ENCODE measurements at regions not wholly inside any gene's neighbourhood (a gene's known extent, or its start where the extent isn't known, plus 50 kb on each side); places are given as distances from the start of the nearest gene placed in this dataset.

GRCh38 chr5:117809251-117809650, 1179.1 kb downstream of the DTWD2 start:
- H2AFZ ChIP-seq (ENCODE audit: control insufficient read depth, low read length) = no peak overlapping the region

GRCh38 chr5:117805058-117805457, 1183.3 kb downstream of the DTWD2 start:
- no peaks in the 10 kb centered on the region for H3K27me3 ChIP-seq (ENCODE audit: control insufficient read depth, extremely low read depth, insufficient read depth, low read length)
- H3K4me1 ChIP-seq (ENCODE audit: control insufficient read depth, extremely low read depth, insufficient read depth, low read length) = no peaks in the 10 kb centered on the region
- dilution Hi-C loops (cut with MboI; ENCODE audit: extremely low pct_ligation_motif_present, low sequenced_read_pairs) = no loop called here
- H3K27ac ChIP-seq (ENCODE audit: control insufficient read depth, insufficient read depth, low read length) = no peak overlapping the region
- FAIRE-seq (no peak), DNase-seq (ENCODE audit: low read depth, low spot score) (no peak)
- no peak for TF ChIP-seq CTCF (optimal IDR thresholded peaks at IDR 0.05 in 1 of 3, IDR thresholded peaks at IDR 0.05 in 1 of 3, conservative IDR thresholded peaks at IDR 0.05 in 1 of 3; ENCODE audit: extremely low read depth in 1 of 3, insufficient read depth in 2 of 3, low read length in 3 of 3)
- TF ChIP-seq EZH2 (IDR thresholded peaks at IDR 0.05; ENCODE audit: low read length) = no peak
- H3K4me2 ChIP-seq (ENCODE audit: control insufficient read depth, extremely low read depth, insufficient read depth, low read depth, low read length) = no peak overlapping the region
- H3K9me1 ChIP-seq (ENCODE audit: control insufficient read depth, extremely low read depth, insufficient read depth, low read length) = no peaks in the 10 kb centered on the region
- no peaks in the 10 kb centered on the region for H3K36me3 ChIP-seq (ENCODE audit: control insufficient read depth in 2 of 2, extremely low read depth in 1 of 2, insufficient read depth in 2 of 2, low read length in 2 of 2)
- H3K4me3 ChIP-seq (ENCODE audit: control insufficient read depth in 2 of 3, extremely low read depth in 1 of 3, insufficient read depth in 2 of 3, low read depth in 1 of 3, low read length in 3 of 3) = no peak overlapping the region
- H3K9me3 ChIP-seq (ENCODE audit: control insufficient read depth, low read depth, low read length) = no peaks in the 10 kb centered on the region
- H4K20me1 ChIP-seq (ENCODE audit: control insufficient read depth, extremely low read depth, insufficient read depth, low read length) = no peaks in the 10 kb centered on the region
- no peak overlapping the region for H3K9ac ChIP-seq (ENCODE audit: control insufficient read depth, extremely low read depth, insufficient read depth, low read length)
- no peaks in the 10 kb centered on the region for H3K79me2 ChIP-seq (ENCODE audit: control insufficient read depth, insufficient read depth, low read length)
- H2AFZ ChIP-seq (ENCODE audit: control insufficient read depth, low read length) = no peak overlapping the region

More at GRCh38 chr5:117809251-117809650, 1179.1 kb downstream of the DTWD2 start:
- dilution Hi-C loops (cut with MboI; ENCODE audit: extremely low pct_ligation_motif_present, low sequenced_read_pairs) = no loop called here
- FAIRE-seq (no peak), DNase-seq (ENCODE audit: low read depth, low spot score) (no peak)
- Histone ChIP-seq H3K27ac (ENCODE audit: control insufficient read depth, insufficient read depth, low read length) (no peak overlapping the region), H3K4me2 (ENCODE audit: control insufficient read depth, extremely low read depth, insufficient read depth, low read depth, low read length) (no peak overlapping the region), H3K4me3 (ENCODE audit: control insufficient read depth in 2 of 3, extremely low read depth in 1 of 3, insufficient read depth in 2 of 3, low read depth in 1 of 3, low read length in 3 of 3) (no peak overlapping the region), H3K9me1 (ENCODE audit: control insufficient read depth, extremely low read depth, insufficient read depth, low read length) (no peaks in the 10 kb centered on the region), H3K27me3 (ENCODE audit: control insufficient read depth, extremely low read depth, insufficient read depth, low read length) (no peaks in the 10 kb centered on the region), H3K9ac (ENCODE audit: control insufficient read depth, extremely low read depth, insufficient read depth, low read length) (no peak overlapping the region), H3K79me2 (ENCODE audit: control insufficient read depth, insufficient read depth, low read length) (no peaks in the 10 kb centered on the region), H3K9me3 (ENCODE audit: control insufficient read depth, low read depth, low read length) (no peaks in the 10 kb centered on the region), H4K20me1 (ENCODE audit: control insufficient read depth, extremely low read depth, insufficient read depth, low read length) (no peaks in the 10 kb centered on the region), H3K4me1 (ENCODE audit: control insufficient read depth, extremely low read depth, insufficient read depth, low read length) (no peaks in the 10 kb centered on the region), H3K36me3 (ENCODE audit: control insufficient read depth in 2 of 2, extremely low read depth in 1 of 2, insufficient read depth in 2 of 2, low read length in 2 of 2) (no peaks in the 10 kb centered on the region)
- TF ChIP-seq CTCF (optimal IDR thresholded peaks at IDR 0.05 in 1 of 3, IDR thresholded peaks at IDR 0.05 in 1 of 3, conservative IDR thresholded peaks at IDR 0.05 in 1 of 3; ENCODE audit: extremely low read depth in 1 of 3, insufficient read depth in 2 of 3, low read length in 3 of 3) = no peak
- no peak for TF ChIP-seq EZH2 (IDR thresholded peaks at IDR 0.05; ENCODE audit: low read length)

Measured in keratinocyte (primary cell).